Liver (tissue), 8 donors: ENCODE measurements at regions not wholly inside any gene's neighbourhood (a gene's known extent, or its start where the extent isn't known, plus 50 kb on each side); places are given as distances from the start of the nearest gene placed in this dataset.

ENCODE experiments used
- DNase-seq: peaks from one replicate; pipeline ENCODE4 v3.0.0-alpha.2; 2017; ENCODE audit warnings: low spot score
- H3K27ac ChIP-seq, 2 donors: one replicate each; pipeline ENCODE4 v1.7.0; 2013; ENCODE audit warnings: inconsistent platforms in 2 of 2, low read length in 2 of 2, control low read depth in 1 of 2, low read depth in 1 of 2, mild to moderate bottlenecking in 1 of 2
- H3K27me3 ChIP-seq, 4 donors: one replicate each; pipeline versions ENCODE4 v1.6.1 to v1.7.0; 2013; ENCODE audit warnings: low read length in 3 of 4, inconsistent platforms in 1 of 4, mild to moderate bottlenecking in 1 of 4, moderate library complexity in 1 of 4; ENCODE audit not compliant: control insufficient read depth in 4 of 4, insufficient read depth in 4 of 4
- H3K36me3 ChIP-seq, 4 donors: one replicate each; pipeline versions ENCODE4 v1.6.1 to v1.7.0; 2013; ENCODE audit warnings: low read length in 3 of 4, mild to moderate bottlenecking in 3 of 4, low read depth in 1 of 4, moderate library complexity in 1 of 4; ENCODE audit not compliant: control insufficient read depth in 4 of 4, insufficient read depth in 3 of 4
- H3K4me1 ChIP-seq, 4 donors: one replicate each; pipeline versions ENCODE4 v1.6.1 to v1.7.0; 2013; ENCODE audit warnings: low read length in 3 of 4, mild to moderate bottlenecking in 3 of 4, moderate library complexity in 1 of 4; ENCODE audit not compliant: control insufficient read depth in 4 of 4, insufficient read depth in 4 of 4
- H3K4me3 ChIP-seq, 3 donors: one replicate each; pipeline versions ENCODE4 v1.6.1 to v1.7.0; 2013; ENCODE audit warnings: low read length in 3 of 3, control low read depth in 1 of 3, low read depth in 1 of 3, mild to moderate bottlenecking in 1 of 3
- H3K9ac ChIP-seq, 2 donors: one replicate each; pipeline ENCODE4 v1.7.0; 2013; ENCODE audit warnings: low read length in 2 of 2, mild to moderate bottlenecking in 2 of 2, moderate library complexity in 2 of 2, control low read depth in 1 of 2, low read depth in 1 of 2
- H3K9me3 ChIP-seq, 4 donors: one replicate each; pipeline versions ENCODE4 v1.6.1 to v1.7.0; 2013; ENCODE audit warnings: low read length in 3 of 4; ENCODE audit not compliant: control insufficient read depth in 4 of 4
- ATF3 ChIP-seq: IDR thresholded peaks from 2 replicates; pipeline ENCODE4 v1.6.1; 2016; ENCODE audit warnings: antibody characterized with exemption
- CTCF ChIP-seq: fragments of 150-350 bp; IDR thresholded peaks from 2 replicates; pipeline ENCODE4 v1.5.1; 2017; ENCODE audit warnings: improper control_type of control experiment, low read depth, low read length; ENCODE audit not compliant: missing input control
- EGR1 ChIP-seq, 2 donors: IDR thresholded peaks; 2 replicates each; pipeline ENCODE4 v1.6.1; 2016 to 2018; ENCODE audit warnings: antibody characterized with exemption in 2 of 2, low read depth in 2 of 2
- FOXA1 ChIP-seq: IDR thresholded peaks from 2 replicates; pipeline ENCODE4 v1.6.1; 2016; ENCODE audit warnings: antibody characterized with exemption
- HNF4A ChIP-seq, 2 donors: conservative IDR thresholded peaks; 2 replicates each; pipeline ENCODE4 v1.6.1; 2016; ENCODE audit warnings: antibody characterized with exemption in 2 of 2, mild to moderate bottlenecking in 2 of 2
- HNF4G ChIP-seq: IDR thresholded peaks from 2 replicates; pipeline ENCODE4 v1.6.1; 2016; ENCODE audit warnings: antibody characterized with exemption
- JUND ChIP-seq, 2 donors: IDR thresholded peaks; 2 replicates each; pipeline ENCODE4 v1.6.1; 2016; ENCODE audit warnings: antibody characterized with exemption in 2 of 2
- NR2F2 ChIP-seq: IDR thresholded peaks from 2 replicates; pipeline ENCODE4 v1.6.1; 2016; ENCODE audit warnings: antibody characterized with exemption
- RAD21 ChIP-seq, 2 donors: IDR thresholded peaks; 2 replicates each; pipeline ENCODE4 v1.6.1; 2016; ENCODE audit warnings: antibody characterized with exemption in 2 of 2, mild to moderate bottlenecking in 2 of 2
- REST ChIP-seq: IDR thresholded peaks from 2 replicates; pipeline ENCODE4 v1.6.1; 2016; ENCODE audit warnings: antibody characterized with exemption, mild to moderate bottlenecking
- RXRA ChIP-seq, 2 donors: IDR thresholded peaks; 2 replicates each; pipeline ENCODE4 v1.6.1; 2017 to 2018; ENCODE audit warnings: antibody characterized with exemption in 2 of 2, mild to moderate bottlenecking in 1 of 2
- SP1 ChIP-seq: IDR thresholded peaks from 2 replicates; pipeline ENCODE4 v1.6.1; 2018; ENCODE audit warnings: antibody characterized with exemption, mild to moderate bottlenecking
- TAF1 ChIP-seq: conservative IDR thresholded peaks from 2 replicates; pipeline ENCODE4 v1.6.1; 2016; ENCODE audit warnings: antibody characterized with exemption, mild to moderate bottlenecking
- YY1 ChIP-seq: IDR thresholded peaks from 2 replicates; pipeline ENCODE4 v1.6.1; 2016; ENCODE audit warnings: antibody characterized with exemption, mild to moderate bottlenecking
- WGBS: extraction: QIAGEN DNeasy Blood & Tissue Kit; methylation state at CpG from one replicate; pipeline ENCODE4 v1.1.7; 2013; 5-methylcytosine and 5-hydroxymethylcytosine counted together
- TF ChIP-seq, protein P1 (sequence below): IDR thresholded peaks from 2 replicates; pipeline ENCODE4 v1.6.1; 2016; ENCODE audit warnings: antibody characterized with exemption
- TF ChIP-seq, protein P2 (sequence below): IDR thresholded peaks from 2 replicates; pipeline ENCODE4 v1.6.1; 2016; ENCODE audit warnings: antibody characterized with exemption
- donor health status: healthy.
- donor health status: healthy.
- donor health status: healthy.
- donor health status: healthy.
- donor health status: healthy.

DNA sequence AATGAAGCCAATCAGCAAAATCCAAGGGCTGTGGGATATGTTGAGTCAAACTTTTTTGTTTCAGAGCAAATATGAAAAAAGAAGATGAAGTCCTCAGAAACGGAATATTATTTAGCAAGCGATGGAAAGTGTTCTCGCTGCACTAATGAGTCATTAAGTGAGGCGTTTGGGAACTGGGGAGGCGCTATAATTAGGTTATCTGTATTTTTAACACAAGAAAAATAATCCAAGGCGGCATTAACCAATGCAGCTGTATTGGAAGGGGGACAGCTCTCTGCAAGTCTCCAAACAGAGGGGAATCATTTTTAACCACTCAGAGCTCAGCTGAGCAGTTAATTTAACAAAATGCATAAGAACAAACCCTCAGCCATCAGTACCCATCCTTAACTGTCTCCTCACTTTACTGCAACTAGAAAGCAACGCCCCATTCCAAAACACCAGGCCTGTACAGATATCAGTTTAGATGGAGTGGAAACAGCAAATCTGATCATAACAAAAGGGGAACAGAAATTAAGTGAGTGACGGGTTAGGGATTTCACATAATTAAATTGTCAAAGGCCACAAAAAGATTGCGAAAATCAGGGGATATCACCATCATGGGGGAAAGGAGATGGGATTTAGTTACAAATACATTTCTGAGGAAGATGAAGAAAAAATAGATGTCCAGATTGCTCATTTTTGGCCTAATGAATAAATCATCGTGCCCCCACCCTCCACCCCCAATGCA, 211.0 kb upstream of the TOX3 start:
- WGBS: 93% methylated on average over 10 of the region's 10 CpGs
- no peaks in the 10 kb centered on the region for H3K4me1 ChIP-seq

More for the DNA sequence above, 211.0 kb upstream of the TOX3 start:
- DNase-seq: no peak
- Histone ChIP-seq H3K9me3 (no peaks in the 10 kb centered on the region), H3K9ac (no peak overlapping the region), H3K27me3 (no peaks in the 10 kb centered on the region), H3K36me3 (no peaks in the 10 kb centered on the region), H3K4me3 (no peak overlapping the region), H3K27ac (no peak overlapping the region)
- TF ChIP-seq, protein P1, sequence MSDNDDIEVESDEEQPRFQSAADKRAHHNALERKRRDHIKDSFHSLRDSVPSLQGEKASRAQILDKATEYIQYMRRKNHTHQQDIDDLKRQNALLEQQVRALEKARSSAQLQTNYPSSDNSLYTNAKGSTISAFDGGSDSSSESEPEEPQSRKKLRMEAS: no peak
- no peak for TF ChIP-seq NR2F2
- TF ChIP-seq REST: no peak
- TF ChIP-seq YY1: no peak
- TF ChIP-seq ATF3: no peak
- TF ChIP-seq HNF4A (conservative IDR thresholded peaks at IDR 0.05): no peak
- no peak for TF ChIP-seq HNF4G
- TF ChIP-seq RXRA (IDR thresholded peaks at IDR 0.05): no peak
- TF ChIP-seq, protein P2, sequence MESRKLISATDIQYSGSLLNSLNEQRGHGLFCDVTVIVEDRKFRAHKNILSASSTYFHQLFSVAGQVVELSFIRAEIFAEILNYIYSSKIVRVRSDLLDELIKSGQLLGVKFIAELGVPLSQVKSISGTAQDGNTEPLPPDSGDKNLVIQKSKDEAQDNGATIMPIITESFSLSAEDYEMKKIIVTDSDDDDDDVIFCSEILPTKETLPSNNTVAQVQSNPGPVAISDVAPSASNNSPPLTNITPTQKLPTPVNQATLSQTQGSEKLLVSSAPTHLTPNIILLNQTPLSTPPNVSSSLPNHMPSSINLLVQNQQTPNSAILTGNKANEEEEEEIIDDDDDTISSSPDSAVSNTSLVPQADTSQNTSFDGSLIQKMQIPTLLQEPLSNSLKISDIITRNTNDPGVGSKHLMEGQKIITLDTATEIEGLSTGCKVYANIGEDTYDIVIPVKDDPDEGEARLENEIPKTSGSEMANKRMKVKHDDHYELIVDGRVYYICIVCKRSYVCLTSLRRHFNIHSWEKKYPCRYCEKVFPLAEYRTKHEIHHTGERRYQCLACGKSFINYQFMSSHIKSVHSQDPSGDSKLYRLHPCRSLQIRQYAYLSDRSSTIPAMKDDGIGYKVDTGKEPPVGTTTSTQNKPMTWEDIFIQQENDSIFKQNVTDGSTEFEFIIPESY: no peak
- TF ChIP-seq TAF1: no peak
- no peak for TF ChIP-seq RAD21 (IDR thresholded peaks at IDR 0.05)
- no peak for TF ChIP-seq SP1
- TF ChIP-seq FOXA1: no peak
- TF ChIP-seq EGR1 (IDR thresholded peaks at IDR 0.05; ENCODE audit: low read depth in 2 of 2): no peak
- no peak for TF ChIP-seq JUND (IDR thresholded peaks at IDR 0.05)
- TF ChIP-seq CTCF: no peak
